SK-N-SH (cell line): ENCODE measurements at regions not wholly inside any gene's neighbourhood (a gene's known extent, or its start where the extent isn't known, plus 50 kb on each side); places are given as distances from the start of the nearest gene placed in this dataset.

Source experiments
- CTCF ChIA-PET: fragments of 300-600, 350-600 bp; formaldehyde crosslinking; extraction: SDS; loops from one replicate; lab custom pipeline; 2021; lab: Yijun Ruan, JAX
- POLR2A ChIA-PET: fragments of 350-600 bp; sonication (Branson Sonifier 250); formaldehyde crosslinking; extraction: SDS; loops from one replicate; lab custom pipeline; 2020; ENCODE audit warnings: antibody characterized with exemption, inconsistent platforms; lab: Yijun Ruan, JAX
- DNase-seq: peaks from one replicate; pipeline ENCODE4 v3.0.0; 2012
- H2AFZ ChIP-seq: fragments of 200-600 bp; sonication (generic); 2 replicates; pipeline ENCODE4 v1.8.1; 2016; ENCODE audit warnings: antibody characterized with exemption, mild to moderate bottlenecking, low read depth
- H3F3A ChIP-seq: fragments of 200-600 bp; sonication (generic); replicated peaks from 2 replicates; pipeline ENCODE3; 2016; ENCODE audit warnings: antibody characterized with exemption, mild to moderate bottlenecking; ENCODE audit not compliant: insufficient read depth
- H3K27ac ChIP-seq, 2 experiments: fragments of 200-500 bp in 1 of 2; fragments of 200-600 bp in 1 of 2; sonication (Bioruptor generic) in 1 of 2; sonication (generic), shearing (Covaris generic) in 1 of 2; 2 replicates each; pipeline versions ENCODE4 v1.5.1 to v1.6.1; 2014 to 2016; ENCODE audit warnings: low read depth in 2 of 2, inconsistent platforms in 1 of 2, low read length in 1 of 2, mild to moderate bottlenecking in 1 of 2, mixed read lengths in 1 of 2
- H3K27me3 ChIP-seq: fragments of 200-600 bp; sonication (generic), shearing (Covaris generic); 2 replicates; pipeline ENCODE4 v1.6.1; 2016; ENCODE audit warnings: mixed run types; ENCODE audit not compliant: insufficient read depth
- H3K36me3 ChIP-seq, 2 experiments: fragments of 200-500 bp in 1 of 2; fragments of 200-600 bp in 1 of 2; sonication (Bioruptor generic) in 1 of 2; sonication (generic) in 1 of 2; replicated peaks in 1 of 2; 2 replicates each; pipeline versions ENCODE3 to v1.5.1; 2014 to 2016; ENCODE audit warnings: low read length in 1 of 2, mild to moderate bottlenecking in 1 of 2; ENCODE audit not compliant: insufficient read depth in 2 of 2, control insufficient read depth in 1 of 2
- H3K4me1 ChIP-seq, 2 experiments: fragments of 200-500 bp in 1 of 2; fragments of 200-600 bp in 1 of 2; sonication (Bioruptor generic) in 1 of 2; sonication (generic), shearing (Covaris generic) in 1 of 2; 2 replicates each; pipeline versions ENCODE4 v1.5.1 to v1.6.1; 2014 to 2016; ENCODE audit warnings: low read depth in 1 of 2, low read length in 1 of 2, mixed run types in 1 of 2; ENCODE audit not compliant: insufficient read depth in 2 of 2, control insufficient read depth in 1 of 2
- H3K4me2 ChIP-seq: fragments of 200-600 bp; sonication (generic), shearing (Covaris generic); 2 replicates; pipeline ENCODE4 v1.6.1; 2017; ENCODE audit warnings: mixed run types
- H3K4me3 ChIP-seq, 2 experiments: fragments of 200-500 bp in 1 of 2; fragments of 200-600 bp in 1 of 2; sonication (Bioruptor generic) in 1 of 2; sonication (generic), shearing (Covaris generic) in 1 of 2; 2 replicates each; pipeline versions ENCODE4 v1.5.1 to v1.8.1; 2014 to 2016; ENCODE audit warnings: low read depth in 2 of 2, inconsistent platforms in 1 of 2, low read length in 1 of 2, mild to moderate bottlenecking in 1 of 2, mixed read lengths in 1 of 2, moderate library complexity in 1 of 2
- H3K79me2 ChIP-seq: fragments of 200-600 bp; sonication (generic); 2 replicates; pipeline ENCODE4 v1.8.1; 2017; ENCODE audit warnings: mild to moderate bottlenecking; ENCODE audit not compliant: insufficient read depth
- H3K9ac ChIP-seq: fragments of 200-600 bp; sonication (generic); 2 replicates; pipeline ENCODE4 v1.6.1; 2017; ENCODE audit warnings: mixed run types
- H3K9me2 ChIP-seq: fragments of 200-600 bp; sonication (generic); 2 replicates; pipeline ENCODE4 v1.6.1; 2017; ENCODE audit warnings: mixed run types
- H3K9me3 ChIP-seq: fragments of 200-600 bp; sonication (generic); 2 replicates; pipeline ENCODE4 v1.6.1; 2017; ENCODE audit warnings: mixed run types, mild to moderate bottlenecking, moderate library complexity
- H4K20me1 ChIP-seq: fragments of 200-600 bp; sonication (generic); 2 replicates; pipeline ENCODE4 v1.6.1; 2017; ENCODE audit warnings: mild to moderate bottlenecking, mixed run types; ENCODE audit not compliant: insufficient read depth
- CHD2 ChIP-seq: fragments of 150-350 bp; IDR thresholded peaks from 2 replicates; pipeline ENCODE4 v1.6.1; 2018; ENCODE audit warnings: low read length; ENCODE audit not compliant: partially characterized antibody
- FOXJ3 ChIP-seq: sonication (generic); formaldehyde crosslinking; IDR thresholded peaks from 2 replicates; pipeline ENCODE4 v1.5.1; 2020; ENCODE audit warnings: mild to moderate bottlenecking, missing genetic modification reagents
- GATA2 ChIP-seq: sonication (generic); formaldehyde crosslinking; IDR thresholded peaks from 2 replicates; pipeline ENCODE4 v1.5.0; 2020; ENCODE audit warnings: mild to moderate bottlenecking, missing genetic modification reagents
- JUND ChIP-seq: IDR thresholded peaks from 2 replicates; pipeline ENCODE4 v1.4.0; 2012
- MEF2A ChIP-seq: IDR thresholded peaks from 2 replicates; pipeline ENCODE4 v1.4.0; 2012; ENCODE audit warnings: low read depth, borderline replicate concordance
- MXI1 ChIP-seq: IDR thresholded peaks from 2 replicates; pipeline ENCODE4 v1.6.1; 2012; ENCODE audit warnings: mild to moderate bottlenecking, low read depth, low read length, improper control_type of control experiment
- NRF1 ChIP-seq: IDR thresholded peaks from 2 replicates; pipeline ENCODE4 v1.6.1; 2012; ENCODE audit warnings: low read depth, mild to moderate bottlenecking, low read length
- RAD21 ChIP-seq: IDR thresholded peaks from 2 replicates; pipeline ENCODE4 v1.6.1; 2012; ENCODE audit warnings: mild to moderate bottlenecking, low read length
- RXRA ChIP-seq: IDR thresholded peaks from 2 replicates; pipeline ENCODE4 v1.4.0; 2012; ENCODE audit warnings: low read depth, mild to moderate bottlenecking, borderline replicate concordance
- SMC3 ChIP-seq: IDR thresholded peaks from 2 replicates; pipeline ENCODE4 v1.6.1; 2012; ENCODE audit warnings: low read depth, low read length, improper control_type of control experiment
- TAF1 ChIP-seq: IDR thresholded peaks from 2 replicates; pipeline ENCODE4 v1.6.1; 2012; ENCODE audit warnings: low read depth, mild to moderate bottlenecking, low read length, moderate library complexity, borderline replicate concordance
- TCF12 ChIP-seq: IDR thresholded peaks from 2 replicates; pipeline ENCODE4 v1.4.0; 2012
- TEAD4 ChIP-seq: IDR thresholded peaks from 2 replicates; pipeline ENCODE4 v1.4.0; 2012; ENCODE audit warnings: mild to moderate bottlenecking, borderline replicate concordance; ENCODE audit not compliant: insufficient read depth
- WGBS: methylation state at CpG from one replicate; pipeline ENCODE4 v1.1.6; 2017; ENCODE audit warnings: low lambda C conversion rate; 5-methylcytosine and 5-hydroxymethylcytosine counted together
- TF ChIP-seq, protein P1 (sequence below): IDR thresholded peaks from 2 replicates; pipeline ENCODE4 v1.6.1; 2012; ENCODE audit warnings: mild to moderate bottlenecking, low read depth, low read length, moderate library complexity
- TF ChIP-seq, protein P2 (sequence below): IDR thresholded peaks from 2 replicates; pipeline ENCODE4 v1.4.0; 2012; ENCODE audit warnings: low read depth, borderline replicate concordance
- TF ChIP-seq, protein P3 (sequence below): IDR thresholded peaks from 2 replicates; pipeline ENCODE4 v1.4.0; 2012; ENCODE audit warnings: low read depth
- TF ChIP-seq, protein P4 (sequence below): fragments of 200-600 bp; sonication (generic); IDR thresholded peaks from 2 replicates; pipeline ENCODE4 v1.6.1; 2017; ENCODE audit warnings: antibody characterized with exemption, mild to moderate bottlenecking, moderate library complexity

DNA sequence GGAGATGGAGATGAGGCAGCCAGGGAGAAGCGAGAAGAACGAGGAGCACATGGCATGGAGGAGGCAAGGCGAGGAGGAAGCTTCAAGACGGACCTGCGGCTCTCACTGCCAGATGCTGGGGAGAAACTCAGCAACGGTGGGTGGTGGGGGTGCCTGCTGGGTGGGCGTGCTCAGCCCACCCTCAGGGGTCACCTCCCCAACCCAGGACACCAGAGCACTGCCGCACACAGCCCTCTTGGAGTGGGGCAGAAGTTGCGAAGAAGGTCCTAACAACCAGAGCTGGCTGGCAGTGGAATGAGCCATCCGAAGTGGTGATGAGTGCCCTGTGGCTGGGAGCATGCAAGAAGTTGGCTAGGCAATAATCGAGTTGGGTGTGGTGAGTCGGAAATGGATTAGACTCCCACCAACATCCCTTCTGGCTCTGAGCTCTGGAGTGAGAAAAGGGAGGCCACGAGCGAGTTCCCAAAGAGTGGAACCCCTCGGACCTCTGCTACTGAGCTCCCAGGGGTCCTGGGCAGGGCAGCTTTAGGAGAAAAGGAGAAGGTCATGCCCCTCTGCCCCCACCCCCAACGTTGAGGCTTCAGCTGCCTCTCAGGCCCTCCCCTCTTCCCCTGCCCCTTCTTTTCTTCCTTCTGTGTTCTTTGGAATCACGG, 212.7 kb upstream of the MVB12B start:
- Histone ChIP-seq H3K79me2 (no peaks in the 10 kb centered on the region), H3K4me1 (no peaks in the 10 kb centered on the region), H3K9me3 (no peaks in the 10 kb centered on the region), H3K9ac (no peak overlapping the region), H3F3A (no peaks in the 10 kb centered on the region)
- POLR2A ChIA-PET, result no interaction called here
- TF ChIP-seq, protein P1, sequence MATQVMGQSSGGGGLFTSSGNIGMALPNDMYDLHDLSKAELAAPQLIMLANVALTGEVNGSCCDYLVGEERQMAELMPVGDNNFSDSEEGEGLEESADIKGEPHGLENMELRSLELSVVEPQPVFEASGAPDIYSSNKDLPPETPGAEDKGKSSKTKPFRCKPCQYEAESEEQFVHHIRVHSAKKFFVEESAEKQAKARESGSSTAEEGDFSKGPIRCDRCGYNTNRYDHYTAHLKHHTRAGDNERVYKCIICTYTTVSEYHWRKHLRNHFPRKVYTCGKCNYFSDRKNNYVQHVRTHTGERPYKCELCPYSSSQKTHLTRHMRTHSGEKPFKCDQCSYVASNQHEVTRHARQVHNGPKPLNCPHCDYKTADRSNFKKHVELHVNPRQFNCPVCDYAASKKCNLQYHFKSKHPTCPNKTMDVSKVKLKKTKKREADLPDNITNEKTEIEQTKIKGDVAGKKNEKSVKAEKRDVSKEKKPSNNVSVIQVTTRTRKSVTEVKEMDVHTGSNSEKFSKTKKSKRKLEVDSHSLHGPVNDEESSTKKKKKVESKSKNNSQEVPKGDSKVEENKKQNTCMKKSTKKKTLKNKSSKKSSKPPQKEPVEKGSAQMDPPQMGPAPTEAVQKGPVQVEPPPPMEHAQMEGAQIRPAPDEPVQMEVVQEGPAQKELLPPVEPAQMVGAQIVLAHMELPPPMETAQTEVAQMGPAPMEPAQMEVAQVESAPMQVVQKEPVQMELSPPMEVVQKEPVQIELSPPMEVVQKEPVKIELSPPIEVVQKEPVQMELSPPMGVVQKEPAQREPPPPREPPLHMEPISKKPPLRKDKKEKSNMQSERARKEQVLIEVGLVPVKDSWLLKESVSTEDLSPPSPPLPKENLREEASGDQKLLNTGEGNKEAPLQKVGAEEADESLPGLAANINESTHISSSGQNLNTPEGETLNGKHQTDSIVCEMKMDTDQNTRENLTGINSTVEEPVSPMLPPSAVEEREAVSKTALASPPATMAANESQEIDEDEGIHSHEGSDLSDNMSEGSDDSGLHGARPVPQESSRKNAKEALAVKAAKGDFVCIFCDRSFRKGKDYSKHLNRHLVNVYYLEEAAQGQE, result no peak
- TF ChIP-seq FOXJ3 (CRISPR knock-in tag) (no peak), TAF1 (no peak), SMC3 (no peak), MEF2A (no peak)
- TF ChIP-seq, protein P2, sequence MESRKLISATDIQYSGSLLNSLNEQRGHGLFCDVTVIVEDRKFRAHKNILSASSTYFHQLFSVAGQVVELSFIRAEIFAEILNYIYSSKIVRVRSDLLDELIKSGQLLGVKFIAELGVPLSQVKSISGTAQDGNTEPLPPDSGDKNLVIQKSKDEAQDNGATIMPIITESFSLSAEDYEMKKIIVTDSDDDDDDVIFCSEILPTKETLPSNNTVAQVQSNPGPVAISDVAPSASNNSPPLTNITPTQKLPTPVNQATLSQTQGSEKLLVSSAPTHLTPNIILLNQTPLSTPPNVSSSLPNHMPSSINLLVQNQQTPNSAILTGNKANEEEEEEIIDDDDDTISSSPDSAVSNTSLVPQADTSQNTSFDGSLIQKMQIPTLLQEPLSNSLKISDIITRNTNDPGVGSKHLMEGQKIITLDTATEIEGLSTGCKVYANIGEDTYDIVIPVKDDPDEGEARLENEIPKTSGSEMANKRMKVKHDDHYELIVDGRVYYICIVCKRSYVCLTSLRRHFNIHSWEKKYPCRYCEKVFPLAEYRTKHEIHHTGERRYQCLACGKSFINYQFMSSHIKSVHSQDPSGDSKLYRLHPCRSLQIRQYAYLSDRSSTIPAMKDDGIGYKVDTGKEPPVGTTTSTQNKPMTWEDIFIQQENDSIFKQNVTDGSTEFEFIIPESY, result no peak
- TF ChIP-seq, all 33 proteins: peak for 0
- Histone ChIP-seq H3K36me3 (no peaks in the 10 kb centered on the region), H3K9me2 (no peaks in the 10 kb centered on the region), H3K27ac (no peak overlapping the region), H3K4me3 (no peak overlapping the region), H4K20me1 (no peaks in the 10 kb centered on the region), H3K27me3 (peaks cover 25% of the 10 kb centered on the region; the same call in 1 of the 2 replicates), H3K4me2 (no peak overlapping the region), H2AFZ (no peak overlapping the region)
- 45% methylated on average over 14 of the region's 17 CpGs for WGBS
- CTCF ChIA-PET, result interaction anchor here (1.3 to 1.5 kb wide), 2 partner anchors 10 to 16 kb away, joined by 5 read pairs; no protein-coding TSS in a partner anchor
- no peak for DNase-seq

DNA sequence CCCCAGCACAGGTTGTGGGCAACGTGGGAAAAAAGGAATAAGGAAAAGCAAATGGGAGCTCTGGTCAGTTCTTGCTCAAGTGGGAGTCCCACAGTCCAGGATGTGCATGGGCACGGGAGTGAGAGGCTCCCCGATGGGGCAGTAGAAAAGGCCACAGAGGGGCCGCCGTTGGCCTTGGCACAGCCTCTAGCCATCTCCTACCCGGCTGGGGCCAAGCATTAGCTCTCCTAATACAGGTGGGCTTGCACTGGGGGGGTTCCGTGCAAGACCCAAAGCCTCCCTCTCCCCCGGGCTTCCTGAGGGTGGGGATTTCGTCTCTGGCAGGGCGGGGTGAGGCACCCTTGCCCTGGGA, 212.2 kb upstream of the MVB12B start:
- peaks cover 25% of the 10 kb centered on the region; the same call in 1 of the 2 replicates for H3K27me3 ChIP-seq
- H3F3A ChIP-seq, result no peaks in the 10 kb centered on the region
- WGBS, result 44% methylated on average over 5 of the region's 10 CpGs
- POLR2A ChIA-PET, result no interaction called here
- H4K20me1 ChIP-seq, result no peaks in the 10 kb centered on the region
- H3K9ac ChIP-seq, result no peak overlapping the region
- no peaks in the 10 kb centered on the region for H3K79me2 ChIP-seq
- no peak overlapping the region for H3K4me3 ChIP-seq
- CTCF ChIA-PET, result interaction anchor here (1.7 kb wide), 1 partner anchor 12 kb away, joined by 6 read pairs; no protein-coding TSS in a partner anchor
- DNase-seq, result no peak
- H2AFZ ChIP-seq, result no peak overlapping the region
- no peaks in the 10 kb centered on the region for H3K9me2 ChIP-seq
- no peaks in the 10 kb centered on the region for H3K4me1 ChIP-seq
- no peaks in the 10 kb centered on the region for H3K36me3 ChIP-seq
- H3K27ac ChIP-seq, result no peak overlapping the region
- H3K9me3 ChIP-seq, result no peaks in the 10 kb centered on the region
- no peak overlapping the region for H3K4me2 ChIP-seq
- TF ChIP-seq, protein P3, sequence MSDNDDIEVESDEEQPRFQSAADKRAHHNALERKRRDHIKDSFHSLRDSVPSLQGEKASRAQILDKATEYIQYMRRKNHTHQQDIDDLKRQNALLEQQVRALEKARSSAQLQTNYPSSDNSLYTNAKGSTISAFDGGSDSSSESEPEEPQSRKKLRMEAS, result no peak
- TF ChIP-seq CHD2 (no peak), TCF12 (no peak), NRF1 (no peak), JUND (no peak), RAD21 (no peak), GATA2 (CRISPR knock-in tag) (no peak), MXI1 (no peak), RXRA (no peak), TEAD4 (no peak)
- TF ChIP-seq, protein P4, sequence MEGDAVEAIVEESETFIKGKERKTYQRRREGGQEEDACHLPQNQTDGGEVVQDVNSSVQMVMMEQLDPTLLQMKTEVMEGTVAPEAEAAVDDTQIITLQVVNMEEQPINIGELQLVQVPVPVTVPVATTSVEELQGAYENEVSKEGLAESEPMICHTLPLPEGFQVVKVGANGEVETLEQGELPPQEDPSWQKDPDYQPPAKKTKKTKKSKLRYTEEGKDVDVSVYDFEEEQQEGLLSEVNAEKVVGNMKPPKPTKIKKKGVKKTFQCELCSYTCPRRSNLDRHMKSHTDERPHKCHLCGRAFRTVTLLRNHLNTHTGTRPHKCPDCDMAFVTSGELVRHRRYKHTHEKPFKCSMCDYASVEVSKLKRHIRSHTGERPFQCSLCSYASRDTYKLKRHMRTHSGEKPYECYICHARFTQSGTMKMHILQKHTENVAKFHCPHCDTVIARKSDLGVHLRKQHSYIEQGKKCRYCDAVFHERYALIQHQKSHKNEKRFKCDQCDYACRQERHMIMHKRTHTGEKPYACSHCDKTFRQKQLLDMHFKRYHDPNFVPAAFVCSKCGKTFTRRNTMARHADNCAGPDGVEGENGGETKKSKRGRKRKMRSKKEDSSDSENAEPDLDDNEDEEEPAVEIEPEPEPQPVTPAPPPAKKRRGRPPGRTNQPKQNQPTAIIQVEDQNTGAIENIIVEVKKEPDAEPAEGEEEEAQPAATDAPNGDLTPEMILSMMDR, result no peak
- TF ChIP-seq, protein P2, result no peak
